GM21576 (cell line): ENCODE measurements at regions not wholly inside any gene's neighbourhood (a gene's known extent, or its start where the extent isn't known, plus 50 kb on each side); places are given as distances from the start of the nearest gene placed in this dataset.
"Not testable (repeated sequence)": the region's sequence is repeated elsewhere in the genome, so short reads cannot be mapped to it uniquely, and the experiment has no call there.

ENCODE experiments used
- ATAC-seq: cut with Tn5 transposase; IDR thresholded peaks from one replicate; pipeline ENCODE4 v1.9.1; 2021; ENCODE audit warnings: mild to moderate bottlenecking, moderate library complexity; ENCODE audit not compliant: unreplicated experiment

DNA sequence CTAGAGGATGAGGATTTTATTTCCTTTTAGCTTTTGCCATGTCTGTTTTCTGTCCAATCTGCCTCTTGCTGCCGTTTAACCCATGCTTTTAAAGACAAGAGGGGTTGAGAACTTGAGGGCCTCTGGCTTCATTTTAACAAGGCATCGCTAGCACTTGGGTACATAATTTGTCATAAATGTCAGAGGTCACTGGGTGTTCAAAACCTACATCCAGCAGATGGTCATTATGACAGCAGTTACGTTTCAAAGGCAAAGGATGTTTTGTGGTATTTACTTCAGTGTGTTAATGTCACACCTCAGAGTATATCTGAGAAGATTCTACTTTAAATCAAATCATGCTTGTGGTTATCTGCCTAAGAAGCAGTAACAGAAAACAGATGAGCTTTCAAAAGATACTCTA, 918.3 kb downstream of the NR2F1-AS1 start:
- ATAC-seq: no peak

DNA sequence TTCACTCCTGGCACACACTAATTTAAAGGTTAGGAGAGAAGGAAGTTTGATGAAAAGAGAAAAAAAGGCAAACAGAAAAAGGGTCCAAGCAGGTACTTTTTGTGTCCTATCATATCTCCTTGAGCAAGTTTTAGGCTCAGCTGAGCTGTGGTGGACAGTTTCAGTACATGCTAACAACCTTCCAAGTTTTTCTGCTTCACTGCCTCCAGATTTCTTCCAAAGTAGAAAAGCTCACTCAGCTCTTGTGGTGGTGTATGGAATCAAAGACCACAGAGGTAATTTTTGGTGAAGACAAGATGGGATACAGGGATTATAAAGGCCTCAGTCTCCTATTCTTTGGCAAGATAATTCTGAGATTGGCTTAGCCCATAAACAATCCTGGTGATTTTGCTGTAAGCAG, 921.8 kb downstream of the NR2F1-AS1 start:
- ATAC-seq: no peak

DNA sequence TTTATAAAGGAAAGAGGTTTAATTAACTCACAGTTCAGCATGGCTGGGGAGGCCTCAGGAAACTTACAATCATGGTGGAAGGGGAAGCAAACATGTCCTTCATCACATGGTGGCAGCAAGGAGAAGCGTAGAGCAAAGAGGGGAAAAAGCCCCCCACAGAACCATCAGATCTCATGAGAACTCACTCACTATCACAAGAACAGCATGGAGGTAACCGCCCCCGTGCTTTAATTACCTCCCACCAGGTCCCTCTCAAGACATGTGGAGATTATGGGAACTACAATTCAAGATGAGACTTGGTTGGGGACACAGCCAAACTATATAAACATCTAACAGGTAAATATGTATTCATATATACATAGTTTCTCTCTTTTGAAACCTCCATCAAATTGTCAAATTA, 926.4 kb downstream of the NR2F1-AS1 start:
- not testable (repeated sequence) for ATAC-seq

DNA sequence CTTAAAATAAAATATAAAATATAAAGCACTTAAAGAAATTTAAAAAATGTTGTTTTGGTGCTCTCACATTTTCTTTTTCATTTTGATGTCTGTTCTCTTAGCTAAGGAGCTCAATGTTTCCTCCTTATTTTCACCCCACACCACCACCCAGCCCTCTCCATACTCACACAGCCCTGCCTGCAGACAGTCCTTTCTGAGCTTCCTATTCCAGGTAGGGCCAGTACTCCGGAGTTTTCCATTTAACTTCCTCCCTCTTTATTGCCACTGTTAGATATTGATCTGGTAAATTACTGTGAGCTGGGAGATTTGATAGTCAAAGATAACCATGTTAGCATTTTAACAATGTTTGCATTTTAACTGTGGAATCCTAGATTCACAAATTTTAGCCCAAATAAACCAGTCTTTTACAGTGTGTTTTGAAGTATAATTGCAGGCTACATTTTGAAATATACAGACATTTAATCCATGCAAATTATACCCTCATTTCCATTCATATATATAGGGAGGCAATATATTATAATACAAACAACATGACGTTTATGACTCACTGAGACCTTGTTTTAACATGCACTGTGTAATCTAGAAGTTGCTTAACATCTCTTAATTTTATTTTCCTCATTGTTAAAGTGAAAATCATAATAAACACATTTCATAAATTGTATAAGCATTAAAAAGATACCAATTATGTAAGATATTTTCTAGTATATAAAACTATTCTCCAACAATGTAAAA, 927.1 kb downstream of the NR2F1-AS1 start:
- ATAC-seq: no peak

DNA sequence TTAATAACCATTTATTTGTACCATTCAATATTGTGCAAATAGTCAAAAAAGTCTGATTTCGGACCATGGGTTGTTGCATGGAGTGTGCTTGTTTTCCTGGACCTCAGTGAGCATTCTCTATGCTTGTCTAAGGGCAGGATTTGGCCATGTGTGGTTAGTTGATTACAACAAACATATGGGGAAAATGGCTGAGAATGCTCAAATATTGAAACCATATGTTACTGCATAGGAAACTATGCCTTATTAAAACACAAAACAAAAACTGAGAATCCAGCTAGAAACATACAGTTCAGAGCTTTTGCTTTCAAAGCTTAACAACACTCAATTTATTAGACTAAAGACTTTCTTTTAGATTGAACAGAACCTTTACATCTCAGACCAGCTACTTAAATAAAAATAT, 928.3 kb downstream of the NR2F1-AS1 start:
- no peak for ATAC-seq

DNA sequence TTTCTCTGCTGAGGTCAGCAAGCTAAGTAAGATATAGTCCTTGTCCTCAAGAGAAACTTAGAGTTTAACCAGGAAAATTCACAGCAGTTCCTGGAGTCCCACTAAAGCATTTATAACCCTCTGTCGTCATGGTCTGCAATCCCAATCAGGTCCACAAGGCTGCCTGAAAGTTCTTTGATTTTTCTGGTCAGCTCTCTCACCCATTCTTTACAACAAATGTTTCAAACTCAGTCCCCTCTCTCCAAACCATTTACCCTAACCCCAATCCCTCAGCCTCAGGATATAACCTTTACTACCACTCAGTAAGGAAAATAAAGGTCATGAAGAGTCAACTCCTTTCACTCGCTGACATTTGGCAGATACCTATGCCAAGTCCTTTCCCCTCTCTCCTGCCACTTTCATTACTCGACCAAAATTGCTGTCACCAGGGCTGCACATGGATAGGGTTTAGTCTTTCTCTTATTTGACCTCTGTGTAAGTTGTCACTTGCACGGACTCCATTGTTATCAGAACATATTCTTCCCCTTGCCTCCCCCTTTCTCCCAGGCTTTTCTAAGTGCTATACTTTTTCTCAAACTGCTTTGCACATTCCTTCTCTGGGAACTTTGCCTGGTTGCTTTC, 936.6 kb downstream of the NR2F1-AS1 start:
- ATAC-seq: no peak

DNA sequence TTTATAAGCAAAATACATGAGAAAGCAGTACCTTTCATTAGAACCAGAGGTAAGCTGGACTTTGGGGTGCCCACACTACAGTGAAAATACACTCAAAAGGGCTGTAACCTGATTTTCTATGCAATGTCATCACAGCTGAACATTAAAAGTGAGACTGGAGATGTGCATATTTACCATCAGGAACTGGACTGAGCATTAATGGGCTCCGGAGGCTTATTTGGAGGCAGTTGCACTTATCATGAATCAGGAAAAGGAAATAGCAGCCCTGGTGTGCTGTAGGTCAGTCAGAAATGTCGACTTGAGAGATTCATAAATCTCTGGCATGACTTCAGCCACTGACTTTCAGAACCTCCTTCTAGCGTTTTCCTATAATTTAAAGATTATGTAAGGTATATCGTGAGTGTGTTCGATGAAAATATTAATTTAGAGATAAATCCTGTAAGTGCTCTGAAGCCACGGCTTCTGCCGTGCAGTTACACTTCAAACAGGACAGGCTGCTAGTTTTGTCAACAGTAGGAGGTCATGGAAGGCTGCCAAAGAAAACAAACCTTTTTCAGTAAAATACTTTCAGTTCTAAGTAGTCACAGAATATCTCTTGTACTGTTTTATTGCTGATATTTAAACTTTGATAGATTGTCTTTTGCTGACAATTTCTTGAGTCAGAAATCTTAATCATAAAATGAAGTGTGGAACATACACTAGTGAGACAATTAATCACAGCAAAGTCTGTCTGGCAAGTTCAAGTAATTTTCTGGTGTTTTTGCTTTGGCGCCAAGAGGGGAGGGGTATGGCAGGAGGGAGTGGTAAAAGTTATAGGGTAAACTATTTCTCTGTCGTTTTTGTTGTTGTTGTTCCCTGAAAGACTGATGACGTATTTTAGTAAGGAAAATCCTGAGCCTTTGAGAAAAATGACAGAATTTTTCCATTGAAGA, 939.7 kb downstream of the NR2F1-AS1 start:
- no peak for ATAC-seq

DNA sequence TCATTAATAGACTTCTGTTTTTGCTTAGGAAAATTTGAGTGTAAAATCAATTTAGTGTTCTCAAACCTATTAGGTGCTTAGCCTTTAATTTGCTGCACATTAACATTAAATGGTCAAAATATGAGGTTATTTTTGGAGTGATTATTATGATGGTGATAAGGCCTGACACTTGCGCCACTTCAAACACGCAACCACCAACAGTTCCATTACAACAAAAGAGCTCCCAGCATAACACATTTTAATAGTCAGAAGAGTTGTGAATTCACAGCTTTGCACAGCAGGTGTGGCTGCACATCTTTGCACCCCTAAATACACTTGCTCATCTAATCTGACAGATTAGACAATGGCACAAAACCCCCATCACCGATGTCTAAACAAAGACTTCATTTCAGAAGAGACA, 940.7 kb downstream of the NR2F1-AS1 start:
- no peak for ATAC-seq

DNA sequence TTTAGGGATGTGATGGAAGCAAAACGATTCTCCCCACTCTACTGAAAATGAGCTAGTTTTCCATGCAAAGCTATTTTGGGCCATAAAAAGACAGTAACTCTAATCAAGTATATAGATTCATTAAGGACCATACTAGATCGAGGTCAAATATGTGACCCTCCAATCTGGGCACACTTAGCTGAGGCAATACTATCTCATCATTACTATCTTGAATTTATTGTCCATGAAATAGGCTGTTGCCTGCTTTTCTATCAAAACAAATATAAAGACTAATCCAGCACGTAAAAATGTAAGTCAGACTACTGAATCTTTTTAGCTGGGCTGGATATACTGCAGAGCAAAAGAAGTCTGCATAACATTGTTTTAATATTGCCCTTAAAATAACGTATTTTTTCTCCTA, 943.1 kb downstream of the NR2F1-AS1 start:
- ATAC-seq: no peak

DNA sequence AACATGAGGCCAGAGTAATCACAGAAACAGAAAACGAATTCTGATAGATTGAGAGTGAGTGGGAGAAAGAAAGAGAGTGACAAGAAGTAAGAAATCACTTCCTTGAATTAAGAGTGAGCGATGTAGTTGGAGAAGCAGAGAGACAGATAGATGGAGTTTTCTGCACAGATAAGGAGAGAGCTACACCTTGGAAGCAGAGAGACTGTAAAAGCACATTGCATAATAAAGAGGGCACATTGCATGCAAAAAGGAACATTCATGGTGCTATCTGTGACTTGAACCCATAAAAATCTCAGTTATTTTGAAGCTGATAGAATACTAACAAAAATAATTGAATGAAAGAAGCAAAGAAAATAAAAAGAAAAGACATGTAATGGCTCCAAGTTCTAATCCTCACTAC, 943.8 kb downstream of the NR2F1-AS1 start:
- ATAC-seq: no peak

DNA sequence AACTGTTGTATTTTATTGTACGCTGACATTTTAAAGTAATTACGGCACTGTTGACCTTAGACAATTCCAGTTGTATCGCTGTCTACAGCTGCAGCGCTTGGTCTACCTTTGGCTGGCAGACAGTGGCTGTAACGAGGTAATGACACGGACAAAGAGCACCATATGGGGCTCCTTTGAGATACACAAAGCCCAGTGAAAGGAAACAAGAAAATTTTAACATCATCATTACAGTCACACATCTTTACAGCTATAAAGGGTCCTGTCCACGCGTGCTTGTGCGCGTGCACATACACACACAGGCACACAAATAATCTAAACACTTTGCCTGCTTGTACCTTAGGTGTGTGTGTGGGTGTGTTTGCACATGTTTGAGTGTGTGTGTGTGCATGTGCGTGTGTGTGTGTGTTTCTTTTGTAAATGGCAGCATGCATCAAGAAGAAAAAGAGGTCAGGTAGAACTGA, 946.0 kb downstream of the NR2F1-AS1 start:
- ATAC-seq: no peak

DNA sequence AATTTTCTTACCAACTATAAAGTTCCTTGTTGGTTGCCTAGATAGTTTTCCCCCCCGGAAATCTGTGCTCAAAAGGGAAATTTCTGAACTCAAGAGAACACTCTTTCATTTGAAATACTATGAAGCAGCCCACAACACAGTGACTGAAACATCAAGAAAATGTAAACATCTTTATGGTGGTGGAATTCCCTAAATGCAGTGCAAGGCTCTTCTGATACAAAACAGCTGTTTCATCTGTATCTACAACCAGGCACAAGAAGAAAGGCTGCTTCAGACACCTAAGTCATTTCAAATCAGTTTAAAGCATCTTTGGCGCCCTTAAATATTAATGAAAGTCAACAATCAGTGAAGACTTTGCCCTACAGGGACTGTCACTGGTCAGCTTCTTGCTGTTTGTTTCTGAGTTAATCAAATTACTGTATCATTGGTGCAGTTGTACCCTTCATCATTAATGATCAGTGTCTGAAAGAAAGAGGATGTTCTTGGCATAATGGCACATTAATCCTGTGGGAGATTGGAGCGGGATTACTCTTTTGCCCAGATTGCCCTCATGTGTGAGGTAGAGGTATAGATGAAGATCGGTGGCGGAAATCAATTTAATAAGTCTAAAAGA, 947.0 kb downstream of the NR2F1-AS1 start:
- no peak for ATAC-seq

DNA sequence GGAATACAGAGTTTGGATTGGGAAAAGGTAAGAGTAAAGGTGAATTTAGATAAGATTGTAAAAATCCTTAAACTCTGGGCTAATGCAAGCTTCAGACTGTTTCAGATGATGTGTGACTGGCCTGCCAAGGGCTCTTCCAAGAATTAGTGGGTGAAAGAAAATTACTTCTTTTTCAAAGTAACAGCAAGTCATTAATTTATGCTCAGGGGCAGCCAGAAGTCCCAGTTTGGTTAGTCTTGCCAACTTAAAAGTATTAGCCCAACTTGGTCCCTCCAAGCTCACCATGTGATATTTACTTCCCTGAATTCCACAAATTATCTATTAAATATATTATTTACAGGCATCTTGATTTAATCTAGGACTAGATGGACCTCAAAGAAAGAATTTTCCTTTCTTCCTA, 947.8 kb downstream of the NR2F1-AS1 start:
- no peak for ATAC-seq

DNA sequence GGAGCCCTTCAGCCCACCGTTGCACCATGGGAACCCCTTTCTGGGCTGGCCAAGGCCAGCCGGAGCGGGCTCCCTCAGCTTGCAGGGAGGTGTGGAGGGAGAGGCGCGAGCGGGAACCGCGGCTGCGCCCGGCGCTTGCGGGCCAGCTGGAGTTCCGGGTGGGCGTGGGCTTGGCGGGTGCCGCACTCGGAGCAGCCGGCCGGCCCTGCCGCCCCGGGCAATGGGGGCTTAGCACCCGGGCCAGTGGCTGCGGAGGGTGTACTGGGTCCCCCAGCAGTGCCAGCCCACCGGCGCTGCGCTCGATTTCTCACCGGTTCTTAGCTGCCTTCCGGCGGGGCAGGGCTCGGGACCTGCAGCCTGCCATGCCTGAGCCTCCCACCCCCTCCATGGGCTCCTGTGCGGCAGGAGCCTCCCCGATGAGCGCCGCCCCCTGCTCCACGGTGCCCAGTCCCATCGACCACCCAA, 949.8 kb downstream of the NR2F1-AS1 start:
- not testable (repeated sequence) for ATAC-seq

DNA sequence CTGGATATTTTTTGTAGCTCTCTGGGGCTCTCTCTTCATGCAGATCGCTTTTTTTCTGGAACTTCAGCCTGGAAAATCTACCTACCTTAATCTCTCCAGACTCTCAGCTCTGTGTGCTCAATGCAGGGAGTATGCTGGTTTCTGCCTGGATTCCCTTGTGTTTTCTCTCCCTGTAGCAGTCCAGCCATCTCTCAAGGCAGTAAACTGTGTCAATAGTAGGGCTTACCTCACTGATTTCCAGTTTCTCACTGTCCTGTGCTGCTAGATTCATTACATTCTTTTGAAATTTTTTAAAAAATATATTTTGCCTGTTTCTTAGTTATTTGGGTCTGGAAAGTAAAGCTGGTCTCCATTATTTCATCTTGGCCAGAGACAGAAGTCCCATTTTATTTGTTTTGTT, 951.4 kb downstream of the NR2F1-AS1 start:
- ATAC-seq: no peak

DNA sequence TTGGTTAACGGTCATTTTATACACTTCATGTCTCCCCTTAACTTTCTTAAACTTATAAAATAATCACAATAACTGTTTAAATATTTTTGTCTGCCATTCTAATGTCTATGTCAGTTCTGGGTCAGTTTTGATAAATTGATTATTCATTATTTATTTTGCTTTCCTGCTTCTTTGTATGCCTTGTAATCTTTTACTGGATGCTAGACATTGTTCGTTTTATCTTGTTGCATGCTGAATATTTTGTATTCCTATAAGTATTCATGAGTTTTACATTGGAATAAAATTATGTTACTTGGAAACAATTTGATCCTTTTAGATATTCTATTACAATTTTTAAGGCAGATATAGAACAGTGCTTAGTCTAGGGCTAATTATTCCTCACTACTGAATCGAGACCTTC, 952.0 kb downstream of the NR2F1-AS1 start:
- ATAC-seq: no peak

DNA sequence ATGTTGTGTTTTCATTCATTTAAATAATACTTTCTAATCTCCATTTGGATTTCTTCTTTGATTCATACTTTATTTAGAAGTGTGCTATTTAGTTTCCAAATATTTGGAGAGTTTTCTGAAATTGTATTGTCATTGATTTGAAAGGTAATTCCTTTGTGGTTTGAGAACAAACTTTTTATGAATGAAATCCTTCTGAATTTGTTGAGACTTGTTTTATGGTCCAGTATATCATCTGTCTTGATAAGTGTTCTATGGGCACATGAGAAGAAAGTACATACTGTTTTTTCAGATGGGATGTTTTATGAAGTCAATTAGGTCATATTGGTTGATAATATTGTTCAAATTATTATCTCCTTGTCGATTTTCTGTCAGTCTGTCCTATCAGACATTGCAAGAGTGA, 953.8 kb downstream of the NR2F1-AS1 start:
- ATAC-seq: no peak

DNA sequence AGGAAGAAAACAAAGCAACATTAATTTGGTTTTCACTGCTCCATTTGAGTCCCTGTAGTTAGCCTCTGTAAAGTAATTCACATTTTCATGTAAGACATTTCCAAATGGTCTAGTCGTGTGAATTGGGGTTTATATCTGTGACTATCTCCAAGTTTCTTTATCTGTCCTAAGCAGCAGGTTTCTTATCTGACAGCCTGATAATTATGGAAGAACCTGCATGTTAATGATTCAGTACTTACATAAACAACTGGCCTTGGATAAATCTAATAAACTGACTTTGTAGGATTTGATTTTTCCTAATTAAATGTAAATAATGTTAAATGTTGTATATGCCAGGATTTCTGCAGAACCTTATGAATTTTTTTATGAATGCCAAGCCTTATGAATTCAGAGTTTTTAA, 964.9 kb downstream of the NR2F1-AS1 start:
- ATAC-seq: no peak

DNA sequence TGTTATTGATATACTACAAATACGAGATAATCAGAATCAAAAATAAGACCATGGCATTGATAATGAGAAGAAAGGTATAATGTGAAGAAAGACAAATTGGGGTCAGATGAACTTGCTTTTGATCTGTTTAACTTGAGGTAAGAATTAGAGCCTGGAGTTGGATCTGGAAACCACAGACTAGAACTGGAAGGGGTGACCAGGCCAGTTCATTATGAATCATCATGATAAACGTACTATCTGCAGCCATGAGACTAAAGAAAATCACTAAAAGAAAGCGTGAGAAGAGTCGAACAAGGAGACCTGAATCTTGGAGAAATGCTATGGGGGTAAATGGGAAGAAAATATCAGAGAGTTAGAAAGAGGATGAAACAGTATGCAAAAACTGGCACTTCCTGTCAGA, 967.5 kb downstream of the NR2F1-AS1 start:
- no peak for ATAC-seq

DNA sequence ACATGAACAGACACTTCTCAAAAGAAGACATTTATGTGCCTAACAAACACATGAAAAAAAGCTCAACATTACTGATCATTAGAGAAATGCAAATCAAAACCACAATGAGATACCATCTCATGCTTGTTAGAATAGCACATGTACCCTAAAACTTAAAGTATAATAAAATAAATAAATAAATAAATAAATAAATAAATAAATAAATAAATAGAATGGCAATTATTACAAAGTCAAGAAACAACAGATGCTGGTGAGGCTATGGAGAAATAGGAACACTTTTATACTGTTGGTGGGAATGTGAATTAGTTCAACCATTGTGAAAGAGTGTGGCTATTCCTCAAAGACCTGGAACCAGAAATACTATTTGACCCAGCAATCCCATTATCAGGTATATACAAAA, 970.6 kb downstream of the NR2F1-AS1 start:
- not testable (repeated sequence) for ATAC-seq

DNA sequence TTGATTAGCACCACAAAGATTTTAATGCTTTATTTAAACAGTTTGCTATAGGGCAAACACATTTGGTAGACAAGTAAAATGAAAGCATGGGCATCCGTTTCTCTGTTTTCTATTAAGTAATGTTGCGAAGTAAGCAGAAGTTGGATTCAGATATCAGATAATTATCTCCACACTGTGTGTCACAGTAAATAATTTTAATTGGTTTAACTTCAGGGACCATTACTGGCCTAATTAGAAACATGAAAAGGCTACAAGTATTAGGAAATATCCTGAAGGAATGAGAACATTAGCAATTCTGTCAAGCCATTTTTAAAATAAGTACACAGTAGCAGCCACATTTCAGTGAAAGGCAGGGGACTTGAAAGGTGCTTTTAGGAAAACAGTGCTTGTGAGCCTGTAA, 975.4 kb downstream of the NR2F1-AS1 start:
- no peak for ATAC-seq
